HG02623 (cell line): ENCODE measurements at regions not wholly inside any gene's neighbourhood (a gene's known extent, or its start where the extent isn't known, plus 50 kb on each side); places are given as distances from the start of the nearest gene placed in this dataset.
"Not testable (repeated sequence)": the region's sequence is repeated elsewhere in the genome, so short reads cannot be mapped to it uniquely, and the experiment has no call there.

Source experiments
- ATAC-seq: cut with Tn5 transposase; IDR thresholded peaks from one replicate; pipeline ENCODE4 v1.9.1; 2021; ENCODE audit warnings: moderate library complexity; ENCODE audit not compliant: unreplicated experiment

DNA sequence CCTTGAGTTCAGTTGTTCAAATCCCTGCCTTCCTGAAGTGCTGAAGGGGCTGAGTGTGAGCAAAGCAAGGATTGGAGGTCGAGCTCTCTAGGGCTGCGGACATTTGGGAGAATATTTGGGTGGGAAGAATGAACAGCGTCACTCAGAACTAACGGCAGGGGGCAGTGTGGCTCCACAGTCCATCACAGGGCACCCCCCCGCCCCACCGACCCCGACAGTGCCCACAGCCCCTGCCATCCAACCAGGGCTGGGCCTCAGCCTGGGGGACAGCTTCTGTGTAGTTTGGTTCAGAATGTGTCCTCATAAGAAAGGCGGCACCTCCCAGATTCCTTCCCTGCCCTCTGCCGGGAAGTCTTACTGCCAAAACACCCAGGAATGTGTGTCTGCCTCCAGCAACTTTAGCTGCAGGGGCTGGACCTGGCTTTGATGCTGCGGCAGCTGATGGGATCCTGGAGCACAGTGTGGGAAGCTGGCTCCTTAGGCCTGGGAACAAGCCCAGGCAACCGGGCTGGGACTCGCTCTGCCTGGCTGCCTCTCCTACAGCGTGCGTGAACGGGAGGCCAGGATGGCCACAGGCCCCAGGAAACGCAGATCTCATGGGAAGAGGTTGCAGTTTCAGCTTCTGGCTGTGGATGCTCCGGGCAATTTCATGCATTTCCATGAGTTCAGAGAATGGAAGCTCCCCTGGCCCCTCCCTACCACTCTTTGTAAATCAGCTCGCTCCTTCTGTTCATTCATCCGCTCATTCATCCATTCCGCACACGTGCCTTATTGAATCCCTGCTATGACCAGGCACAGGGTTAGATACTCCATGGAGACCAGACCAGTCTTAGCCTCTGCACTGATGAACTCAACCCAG, 104.9 kb upstream of the TMPRSS2 start:
- ATAC-seq, result no peak

DNA sequence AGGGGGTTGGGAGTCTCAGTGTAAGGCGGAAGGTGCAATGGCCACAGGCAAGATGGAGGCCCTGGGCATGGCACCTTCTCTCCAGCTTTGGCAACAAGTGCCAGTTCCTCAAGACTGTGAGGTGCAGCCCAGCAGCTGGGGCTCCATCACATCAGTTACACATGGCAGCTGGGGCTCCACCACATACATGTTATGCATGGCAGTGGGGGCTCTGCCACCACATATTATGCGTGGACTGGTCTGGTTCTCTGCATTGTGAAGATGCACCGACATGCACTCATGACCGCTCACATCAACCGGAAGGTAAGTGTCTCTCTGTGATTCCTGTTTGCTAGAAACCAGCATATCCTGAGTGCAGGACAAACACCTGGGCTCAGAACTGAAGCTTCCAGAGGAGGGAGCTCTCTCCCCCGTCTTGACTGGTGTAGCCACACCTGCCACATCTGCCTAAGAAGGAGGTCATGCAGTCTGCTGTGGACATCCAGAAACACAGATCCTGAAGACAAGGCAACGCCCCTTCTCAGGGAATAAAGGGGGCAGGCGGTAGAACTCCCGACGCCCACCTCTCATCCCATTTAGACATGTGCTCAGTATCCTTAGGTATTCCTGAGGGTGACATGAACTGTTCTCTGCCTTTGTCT, 104.1 kb upstream of the TMPRSS2 start:
- no peak for ATAC-seq

DNA sequence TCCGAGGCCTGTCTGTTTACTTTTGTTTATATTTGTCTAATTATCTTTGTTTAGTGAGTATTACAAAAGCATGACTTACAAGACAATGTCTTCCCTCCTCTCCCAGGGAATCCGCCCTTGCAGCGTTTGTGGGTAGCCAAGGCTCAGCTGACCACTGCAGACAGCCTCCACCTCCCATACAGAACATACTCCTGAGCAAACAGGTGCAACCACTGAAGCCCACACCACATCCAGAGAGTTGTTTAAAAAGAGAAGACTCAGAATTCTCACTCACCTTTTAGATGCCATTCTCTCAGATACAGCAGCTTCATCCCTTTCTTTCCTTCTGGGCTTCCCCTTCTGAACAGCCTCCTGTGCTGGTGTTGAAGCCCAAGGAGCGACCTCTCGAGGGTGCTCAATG, 103.5 kb upstream of the TMPRSS2 start:
- no peak for ATAC-seq

DNA sequence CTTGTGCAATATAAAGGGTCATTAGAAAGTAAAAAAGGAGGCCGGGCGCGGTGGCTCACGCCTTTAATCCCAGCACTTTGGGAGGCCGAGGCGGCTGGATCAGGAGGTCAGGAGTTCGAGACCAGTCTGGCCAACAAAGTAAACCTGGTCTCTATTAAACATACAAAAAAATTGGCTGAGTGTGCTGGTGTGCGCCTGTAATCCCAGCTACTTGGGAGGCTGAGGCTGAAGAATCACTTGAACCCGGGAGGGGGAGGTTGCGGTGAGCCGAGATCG, 102.8 kb upstream of the TMPRSS2 start:
- ATAC-seq, result not testable (repeated sequence)

DNA sequence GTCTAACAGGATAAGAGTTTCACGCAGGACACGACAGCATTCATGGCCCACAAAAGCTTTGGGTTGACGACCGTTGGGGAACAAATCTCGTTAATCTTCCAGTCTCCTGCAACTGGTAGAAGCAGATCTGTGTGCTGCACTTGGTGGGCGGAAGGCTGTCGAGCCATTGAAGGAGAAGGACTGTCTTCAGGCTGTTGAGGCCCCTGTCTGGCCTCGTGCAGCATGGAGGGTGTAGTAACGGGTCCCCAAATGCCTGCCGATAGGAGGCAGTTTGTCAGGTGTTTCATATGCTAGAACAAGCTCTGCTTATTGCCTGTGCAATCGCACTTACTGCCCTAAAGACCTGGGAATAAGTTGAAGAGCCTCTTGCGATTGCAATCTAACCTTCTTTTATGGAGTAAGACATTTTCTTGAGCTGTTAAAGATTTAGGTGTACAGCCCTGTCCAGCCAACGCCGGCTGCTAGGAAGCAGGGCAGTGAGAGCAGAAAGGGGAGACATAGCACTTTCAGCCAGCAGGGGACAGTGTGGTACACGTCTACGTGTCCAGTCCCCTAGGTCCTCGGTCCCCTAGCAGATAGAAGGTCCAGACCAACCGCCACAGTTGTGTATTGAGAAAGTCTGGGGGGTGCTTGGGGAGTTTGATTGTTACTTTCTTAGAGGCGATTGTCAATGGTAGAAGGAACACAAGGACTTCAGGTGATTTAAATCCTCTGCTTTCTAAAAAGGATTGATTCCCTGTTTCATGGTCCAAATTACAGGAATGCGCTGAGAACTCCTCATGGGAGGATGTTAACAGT, 102.3 kb upstream of the TMPRSS2 start:
- ATAC-seq, result no peak

DNA sequence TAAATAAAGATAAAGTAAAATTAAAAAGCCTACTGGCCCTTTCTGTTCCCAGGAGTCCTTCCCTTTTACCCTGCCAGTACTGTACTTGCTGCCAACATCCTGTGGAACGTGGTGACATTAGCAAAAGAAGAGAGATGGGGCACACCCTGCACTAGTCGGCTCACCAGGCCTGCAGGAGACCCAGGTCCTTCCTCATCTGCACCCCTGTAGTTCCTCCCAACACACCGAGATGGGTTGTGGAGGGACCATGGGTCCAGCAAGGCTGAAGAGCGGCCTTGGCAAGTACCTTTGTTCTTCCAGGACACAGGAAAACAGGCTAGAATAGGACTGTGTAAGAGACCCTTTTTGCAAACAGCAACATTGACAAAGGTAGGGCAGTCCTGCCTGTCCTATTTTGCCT, 98.7 kb upstream of the TMPRSS2 start:
- ATAC-seq, result no peak

DNA sequence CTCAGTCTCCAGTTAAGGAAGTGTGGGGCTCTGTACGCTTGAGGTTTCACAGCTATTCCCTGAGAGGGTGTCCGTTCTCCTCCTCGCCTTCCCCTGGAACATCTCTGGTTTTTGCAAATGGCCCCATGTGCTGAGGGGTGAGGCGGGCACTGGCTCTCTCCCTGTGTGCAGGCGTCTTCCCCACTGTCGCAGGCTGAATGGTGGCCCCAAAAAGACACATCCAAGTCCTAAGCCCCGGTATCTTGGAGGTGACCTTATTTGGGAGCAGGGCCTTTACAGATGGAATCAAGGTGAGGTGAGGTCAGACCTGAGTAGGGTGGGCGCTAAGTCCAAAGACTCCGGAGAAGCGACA, 98.0 kb upstream of the TMPRSS2 start:
- no peak for ATAC-seq

DNA sequence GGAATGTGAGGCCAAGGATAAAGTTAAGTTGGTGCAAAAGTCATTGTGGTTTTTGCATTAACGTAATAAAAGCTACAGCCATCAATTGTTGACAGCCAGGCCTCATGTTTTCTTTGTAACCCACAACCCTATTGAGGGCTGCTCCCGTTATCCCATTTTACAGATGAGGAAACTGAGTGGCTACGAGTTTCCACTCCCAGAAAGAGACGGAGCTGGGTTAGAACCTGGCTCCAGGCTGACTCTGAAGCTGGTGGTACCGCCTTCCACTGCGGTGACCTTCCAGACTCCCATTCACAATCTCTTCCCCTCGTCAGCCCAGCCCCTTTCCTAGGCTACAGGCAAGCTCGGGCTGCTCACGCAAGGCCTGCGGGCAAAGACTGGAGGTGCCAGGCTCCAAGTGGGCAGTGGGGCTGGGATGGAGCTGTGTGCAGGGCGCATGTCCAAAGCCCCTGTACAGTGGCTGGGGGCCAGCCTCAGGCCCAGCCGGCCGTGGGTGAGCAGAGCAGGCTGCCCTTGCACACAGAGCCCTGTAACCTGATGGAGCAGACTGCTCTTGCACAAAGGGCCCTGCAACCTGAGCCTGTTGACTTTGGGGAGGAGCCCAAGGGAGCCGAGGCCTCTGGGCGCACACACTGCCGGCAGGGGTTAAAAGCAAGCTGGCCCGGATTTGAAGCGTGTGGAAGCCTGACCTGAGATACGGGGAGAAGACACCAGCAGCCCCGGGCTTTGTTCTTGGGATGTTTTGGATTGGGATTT, 97.4 kb upstream of the TMPRSS2 start:
- ATAC-seq, result no peak

DNA sequence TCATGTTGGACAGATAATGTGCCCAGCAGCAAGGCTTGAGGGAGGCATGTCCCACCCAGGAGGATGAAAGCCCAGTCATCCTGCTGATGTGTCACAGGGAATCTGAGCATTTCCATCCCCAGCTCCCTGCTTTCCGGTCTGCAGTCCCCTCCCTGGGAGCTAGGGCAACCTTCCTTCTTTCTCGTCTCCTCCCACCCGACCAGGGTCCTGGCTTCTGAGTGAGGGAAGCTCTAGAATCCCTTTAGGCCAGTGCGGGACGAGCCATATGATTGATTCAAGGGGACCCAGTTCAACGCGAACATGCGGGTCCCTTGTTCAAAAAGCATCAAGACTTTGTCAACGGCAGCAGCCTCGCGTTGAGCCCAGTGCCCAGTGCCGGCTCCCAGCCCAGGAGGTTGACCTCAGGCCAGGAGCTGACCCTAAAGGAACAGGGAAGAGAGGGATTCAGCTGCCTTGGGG, 96.7 kb upstream of the TMPRSS2 start:
- ATAC-seq, result no peak

DNA sequence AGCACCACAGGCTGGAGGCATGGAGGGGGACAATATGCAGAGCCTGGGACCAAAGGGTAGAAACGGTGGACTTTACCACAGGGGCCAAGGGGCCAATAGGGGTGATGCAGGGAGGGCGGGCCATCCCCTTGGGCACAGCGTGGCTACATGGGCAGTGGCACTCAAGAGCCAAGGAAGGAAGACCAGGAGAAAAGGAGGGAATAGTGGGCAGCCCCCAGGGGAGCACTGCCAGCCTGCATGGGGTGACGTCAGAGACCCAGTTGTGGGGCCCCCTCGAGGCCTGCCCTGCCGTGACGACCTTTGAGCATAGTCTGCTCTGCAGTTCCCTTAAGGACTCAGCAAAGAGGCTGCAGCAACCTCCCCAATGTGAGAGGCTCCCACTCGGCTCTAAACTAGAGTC, 95.5 kb upstream of the TMPRSS2 start:
- no peak for ATAC-seq

DNA sequence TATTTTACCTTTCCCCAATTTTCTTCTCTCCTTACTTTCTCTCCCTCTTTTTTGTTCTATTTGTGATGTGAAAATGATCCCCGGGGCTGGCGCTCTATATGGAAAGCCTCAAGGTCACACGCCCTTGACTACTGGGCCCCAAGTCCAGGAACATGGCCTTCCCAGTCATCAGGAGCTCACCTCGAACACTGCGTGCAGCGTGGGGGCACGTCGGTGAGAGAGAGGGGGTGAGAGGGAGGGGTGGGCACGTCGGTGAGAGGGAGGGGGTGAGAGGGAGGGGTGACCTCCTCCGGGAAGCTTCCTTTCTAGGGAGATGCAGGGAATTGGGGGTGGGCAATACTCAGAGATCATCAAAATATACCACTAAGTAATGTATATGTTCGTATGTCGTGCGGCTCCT, 94.6 kb upstream of the TMPRSS2 start:
- no peak for ATAC-seq

DNA sequence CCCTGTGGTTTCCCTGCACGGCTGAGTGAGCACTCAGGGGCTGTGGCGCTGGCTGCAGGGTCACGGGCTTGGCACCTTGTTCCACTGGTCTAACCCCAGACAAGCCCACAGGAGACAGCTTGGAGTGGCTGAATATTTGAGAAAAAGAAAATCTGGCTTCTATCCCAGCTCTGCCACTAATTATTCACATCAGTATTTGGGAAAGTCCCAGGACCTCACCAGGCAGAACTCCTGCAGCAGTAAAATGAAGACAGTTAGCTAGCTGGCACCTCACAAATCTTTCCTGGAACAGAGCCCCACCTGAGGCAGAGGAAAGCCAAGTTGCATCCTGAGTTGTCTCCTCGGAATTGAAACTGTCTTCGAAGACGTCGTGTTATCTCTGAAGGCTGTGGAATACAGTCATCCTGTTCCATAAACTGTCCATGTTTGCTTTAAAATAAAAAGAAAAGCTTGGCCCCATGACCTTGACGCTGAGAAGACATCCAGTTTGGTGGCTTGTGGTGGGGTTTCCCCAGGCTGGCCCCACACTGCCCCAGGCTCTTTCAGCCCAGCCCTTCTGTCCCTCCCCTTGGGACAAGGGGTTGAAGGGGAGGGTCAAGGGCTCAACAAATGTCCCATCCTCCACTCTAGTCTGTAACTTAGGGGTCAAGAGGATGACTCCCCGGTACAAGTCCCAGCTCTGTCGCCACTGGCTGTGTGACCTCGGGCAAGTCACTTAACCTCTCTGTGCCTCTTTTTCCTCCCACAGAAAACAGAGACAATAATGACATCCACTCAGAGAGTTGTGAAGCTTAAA, 93.8 kb upstream of the TMPRSS2 start:
- no peak for ATAC-seq

DNA sequence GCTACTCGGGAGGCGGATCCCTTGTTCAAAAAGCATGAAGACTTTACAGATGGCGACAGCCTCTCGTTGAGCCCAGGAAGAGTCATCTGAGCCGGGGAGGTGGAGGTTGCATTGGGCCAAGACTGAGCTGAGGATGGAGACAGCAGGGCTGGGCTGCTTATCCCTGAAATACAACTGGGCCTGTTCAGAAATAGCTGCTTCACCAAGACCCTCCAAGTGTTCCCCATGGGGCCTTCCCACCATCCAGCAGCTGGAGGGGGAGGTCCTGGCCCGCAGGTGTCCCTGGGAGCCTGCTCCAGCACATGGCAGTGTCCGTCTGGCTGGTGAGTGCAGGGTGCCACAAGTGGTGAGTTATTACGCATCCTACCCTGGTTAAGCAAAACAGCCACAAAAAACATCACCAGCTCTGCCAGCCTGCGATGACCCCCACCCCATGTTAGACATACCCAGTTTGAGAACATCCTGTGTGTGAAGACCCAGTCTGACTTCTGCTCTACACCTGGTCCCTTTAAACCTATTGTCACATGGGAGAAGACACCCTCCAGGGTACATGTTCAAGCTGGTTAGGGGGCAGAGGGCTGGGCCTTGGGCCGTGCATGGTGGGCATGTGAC, 93.1 kb upstream of the TMPRSS2 start:
- ATAC-seq, result no peak

DNA sequence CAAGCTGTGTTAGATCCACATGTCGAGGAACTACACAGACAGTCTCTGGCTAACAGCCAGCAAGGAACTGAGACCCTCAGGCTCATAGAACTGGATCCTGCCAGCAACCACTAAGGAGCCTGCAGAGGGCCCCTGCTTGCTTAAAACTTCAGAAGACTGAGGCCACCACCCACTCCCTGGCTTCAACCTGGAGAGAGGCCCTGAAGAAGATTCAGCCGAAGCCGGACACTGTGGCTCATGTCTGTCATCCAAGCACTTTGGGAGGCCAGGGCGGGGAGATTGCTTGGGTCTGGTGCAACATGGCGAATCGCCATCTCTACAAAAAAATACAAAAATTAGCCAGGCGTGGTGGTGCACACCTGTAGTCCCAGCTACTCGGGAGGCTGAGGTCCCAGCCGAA, 92.6 kb upstream of the TMPRSS2 start:
- no peak for ATAC-seq

DNA sequence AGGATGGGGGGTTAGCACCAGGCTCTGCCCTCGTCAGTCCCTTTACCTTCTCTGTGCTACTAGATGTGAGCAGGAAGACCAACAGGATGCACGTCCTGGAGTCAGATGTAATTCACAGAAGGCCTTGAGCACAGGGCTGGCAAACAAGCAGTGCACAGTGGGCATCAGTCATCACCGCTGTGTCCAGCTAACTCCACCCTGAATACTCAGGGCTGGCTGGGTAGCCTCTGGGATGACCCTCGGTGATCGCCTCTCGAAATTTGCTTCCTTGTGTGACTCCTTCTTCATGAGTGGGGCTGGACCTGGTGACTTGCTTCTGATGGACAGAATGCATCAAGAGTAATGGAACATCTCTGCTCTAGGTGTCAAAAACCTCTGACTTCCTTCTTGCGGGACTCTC, 92.2 kb upstream of the TMPRSS2 start:
- ATAC-seq, result no peak

DNA sequence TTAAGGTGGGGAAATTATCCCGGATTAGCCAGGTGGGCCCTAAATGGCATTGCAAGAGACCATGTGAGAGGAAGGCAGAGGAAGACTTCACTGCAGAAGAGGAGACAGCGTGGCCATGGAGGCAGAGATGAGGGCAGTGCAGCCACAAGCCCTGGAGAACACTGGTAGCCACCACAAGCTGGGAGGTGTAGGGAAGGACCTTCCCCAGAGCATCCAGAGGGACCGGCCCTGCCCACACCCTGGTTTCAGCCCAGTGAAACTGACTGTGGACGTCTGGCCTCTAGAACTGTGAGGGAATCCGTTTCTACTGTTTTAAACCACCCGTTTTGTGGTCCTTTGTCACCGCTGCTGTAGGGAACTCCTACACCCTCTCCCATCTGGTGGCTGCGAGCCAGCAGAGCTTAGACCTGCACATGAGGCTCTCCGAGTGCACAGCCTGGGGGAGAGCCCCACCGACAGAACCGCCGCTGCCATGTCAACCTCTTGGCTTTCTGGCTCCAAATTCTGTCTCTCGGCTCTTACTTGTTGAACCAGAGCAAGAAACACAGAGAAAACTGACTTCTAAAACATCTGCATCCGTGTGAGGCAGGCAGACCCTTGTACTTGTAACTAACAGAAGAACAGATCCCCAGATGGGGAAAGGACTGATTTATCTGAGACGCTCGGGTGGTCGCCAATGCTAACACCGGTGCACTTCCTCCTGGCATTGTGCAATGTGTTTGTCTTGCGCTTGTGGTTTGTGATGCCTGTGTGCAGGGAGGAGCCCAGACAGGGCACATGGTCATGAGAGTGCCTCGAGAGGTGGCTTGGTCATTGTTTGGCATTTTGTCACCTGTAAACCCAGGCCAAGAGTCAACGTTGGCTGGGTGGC, 90.8 kb upstream of the TMPRSS2 start:
- no peak for ATAC-seq

DNA sequence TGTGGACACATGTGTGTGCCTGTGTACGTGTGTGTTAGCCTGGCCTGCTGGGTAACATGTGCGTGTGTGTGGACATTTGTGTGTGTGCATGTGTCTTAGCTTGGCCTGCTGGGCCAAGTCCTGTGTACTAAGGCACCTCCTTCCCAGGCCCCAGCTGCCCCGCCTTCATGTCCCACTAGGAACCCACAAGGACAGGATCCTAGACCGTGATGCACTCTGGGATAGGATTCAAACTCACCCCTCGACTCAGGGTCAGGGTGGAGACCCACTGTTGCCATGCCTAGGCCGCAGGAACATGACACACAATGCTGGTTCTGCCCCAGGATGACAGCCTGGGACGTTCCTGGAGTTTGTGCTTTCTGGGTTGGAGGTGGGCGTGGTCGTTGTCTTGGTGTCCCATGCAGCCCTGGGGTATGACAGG, 89.9 kb upstream of the TMPRSS2 start:
- no peak for ATAC-seq

DNA sequence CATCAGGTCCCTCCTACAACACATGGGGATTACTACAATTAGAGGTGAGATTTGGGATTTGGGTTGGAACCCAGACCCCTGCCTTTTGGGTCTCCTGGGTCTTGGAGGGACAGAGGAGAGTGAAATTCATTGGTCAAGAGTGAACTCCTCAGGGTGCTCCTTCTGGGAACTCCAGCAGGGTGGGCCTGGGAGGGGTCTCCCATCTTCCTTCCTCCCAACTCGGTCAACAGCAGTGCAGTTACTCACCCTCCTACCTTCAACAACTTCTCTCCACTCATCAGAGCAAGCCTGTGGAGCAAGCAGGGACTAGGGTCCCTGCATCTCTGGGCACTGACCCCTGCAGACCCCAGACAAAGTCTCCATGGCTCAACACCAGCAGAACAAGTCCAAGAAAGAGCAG, 89.3 kb upstream of the TMPRSS2 start:
- no peak for ATAC-seq

DNA sequence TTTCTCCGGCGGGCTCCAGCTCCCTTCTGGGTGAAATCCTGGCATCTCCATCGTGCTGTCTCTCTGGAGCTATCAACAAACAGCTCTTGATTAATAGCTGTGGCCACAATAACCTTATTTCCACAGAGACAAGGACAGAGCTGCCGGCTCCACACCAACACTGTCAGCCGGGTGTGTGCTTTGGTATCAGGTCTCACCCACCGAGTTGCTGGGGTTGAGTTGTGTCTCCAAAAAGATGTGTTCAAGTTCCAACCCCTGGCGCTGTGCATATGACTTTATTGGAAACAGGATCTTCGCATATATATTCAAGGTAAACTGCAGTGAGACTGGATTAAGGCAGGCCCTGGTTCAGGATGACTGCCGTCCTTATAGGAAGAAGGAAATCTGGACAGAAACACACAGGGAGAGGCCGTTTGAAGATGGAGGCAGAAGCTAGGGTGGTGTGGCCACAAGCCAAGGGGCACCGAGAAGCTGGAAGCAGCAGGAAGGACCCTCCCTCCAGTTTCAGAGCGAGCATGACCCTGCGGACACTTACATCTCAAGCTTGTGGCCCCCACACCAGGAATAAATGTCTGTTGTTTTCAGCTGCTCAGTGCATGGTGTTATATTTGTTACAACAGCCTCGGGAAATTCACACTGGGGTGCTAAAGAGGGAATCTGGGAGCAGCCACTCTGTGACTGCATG, 88.4 kb upstream of the TMPRSS2 start:
- ATAC-seq, result no peak
